ENCODE measurements at regions not wholly inside any gene's neighbourhood (a gene's known extent, or its start where the extent isn't known, plus 50 kb on each side); places are given as distances from the start of the nearest gene placed in this dataset.

GRCh38 chr5:34484216-34484920 is 171.8 kb upstream of the RAI14 start:
- H3K4me3 ChIP-seq (replicated peaks; ENCODE audit: low read depth, low read length) = no peak overlapping the region
- DNase-seq (ENCODE audit: low read depth) = no peak
- TF ChIP-seq CTCF (IDR thresholded peaks at IDR 0.05; ENCODE audit: low read length, missing control alignments) = no peak

- DNase-seq (ENCODE audit: low read depth) = no peak
- no peak overlapping the region for H3K4me3 ChIP-seq (replicated peaks; ENCODE audit: low read depth, low read length)
- no peak for TF ChIP-seq CTCF (IDR thresholded peaks at IDR 0.05; ENCODE audit: low read length, missing control alignments)
Measured at GRCh38 chr5:34485768-34486030, 170.4 kb upstream of the RAI14 start.

DNA sequence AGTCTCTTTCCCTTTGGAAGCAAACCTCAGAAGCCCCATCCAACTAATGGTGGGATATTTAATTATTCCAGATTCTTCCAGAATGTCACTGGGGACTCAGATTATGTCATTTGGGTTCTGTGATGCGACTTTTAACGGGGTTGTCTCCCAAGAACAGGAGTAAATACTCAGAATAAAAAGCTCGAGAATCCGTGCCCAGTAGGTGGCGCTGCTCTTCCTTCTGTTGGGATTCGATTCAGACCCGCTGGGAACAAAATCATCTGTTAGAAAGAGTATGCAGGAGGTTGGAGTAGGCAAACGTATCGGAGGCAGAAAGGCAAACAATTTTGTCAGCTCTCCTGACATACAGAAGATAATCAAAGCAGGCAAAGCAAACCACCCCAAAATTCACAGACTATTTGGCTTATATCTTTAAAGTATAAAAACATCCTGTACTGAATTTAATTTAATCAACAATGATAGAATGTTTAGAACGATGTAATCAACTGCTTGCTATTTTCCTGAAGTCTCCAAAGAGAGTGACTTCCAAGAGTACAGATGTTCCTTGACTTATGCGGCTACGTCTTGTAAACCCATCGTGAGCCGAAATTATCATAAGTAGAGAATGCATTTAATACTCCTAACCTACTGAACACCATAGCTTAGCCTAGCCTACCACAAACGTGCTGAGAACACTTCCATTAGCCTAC is 169.8 kb upstream of the RAI14 start:
- H3K4me3 ChIP-seq (replicated peaks; ENCODE audit: low read depth, low read length) = no peak overlapping the region
- TF ChIP-seq CTCF (IDR thresholded peaks at IDR 0.05; ENCODE audit: low read length, missing control alignments) = peak; percentile 80
- DNase-seq (ENCODE audit: low read depth) = peak; percentile 91

DNA sequence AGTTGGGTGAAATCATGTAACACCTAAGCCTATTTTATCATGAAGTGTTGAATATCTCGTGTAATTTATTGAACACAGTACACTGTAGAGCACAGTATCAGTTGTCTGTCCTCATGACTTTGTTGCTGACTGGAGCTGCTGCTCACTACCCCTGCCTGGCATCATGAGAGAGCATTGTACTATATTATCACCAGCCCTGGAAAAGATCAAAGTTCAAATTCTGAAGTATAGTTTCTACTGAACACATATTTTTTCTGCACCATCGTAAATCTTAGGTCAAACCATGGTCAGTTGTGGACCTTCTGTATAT is 169.3 kb upstream of the RAI14 start:
- no peak for DNase-seq (ENCODE audit: low read depth)
- TF ChIP-seq CTCF (IDR thresholded peaks at IDR 0.05; ENCODE audit: low read length, missing control alignments) = no peak
- H3K4me3 ChIP-seq (replicated peaks; ENCODE audit: low read depth, low read length) = no peak overlapping the region

GRCh38 chr5:34487159-34487879 is 168.8 kb upstream of the RAI14 start:
- peak; percentile 94 for DNase-seq (ENCODE audit: low read depth)
- H3K4me3 ChIP-seq (replicated peaks; ENCODE audit: low read depth, low read length) = no peak overlapping the region
- no peak for TF ChIP-seq CTCF (IDR thresholded peaks at IDR 0.05; ENCODE audit: low read length, missing control alignments)

DNA sequence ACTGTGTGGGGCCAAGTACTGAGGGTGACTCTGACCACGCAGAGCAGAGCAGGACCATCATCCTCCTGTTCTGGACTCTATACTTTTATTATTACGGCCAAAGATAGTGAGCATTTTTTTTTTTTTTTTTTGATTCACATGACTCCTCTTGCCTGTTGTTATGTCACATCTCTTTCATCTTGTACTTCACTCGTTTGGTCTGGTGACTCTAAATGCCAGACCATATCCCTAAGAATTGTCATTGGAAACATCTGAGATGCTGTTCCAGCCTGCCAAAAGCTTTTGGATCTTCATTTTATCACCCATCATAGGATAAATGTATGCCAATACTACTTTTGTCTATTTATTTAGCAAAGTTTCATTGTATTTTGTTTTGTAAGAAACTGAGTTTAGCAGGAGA is 168.2 kb upstream of the RAI14 start:
- TF ChIP-seq CTCF (IDR thresholded peaks at IDR 0.05; ENCODE audit: low read length, missing control alignments) = no peak
- H3K4me3 ChIP-seq (replicated peaks; ENCODE audit: low read depth, low read length) = no peak overlapping the region

More for the DNA sequence above, 168.2 kb upstream of the RAI14 start:
- DNase-seq (ENCODE audit: low read depth) = no peak

All from fibroblast of pulmonary artery (primary cell).